ENCODE measurements at regions not wholly inside any gene's neighbourhood (a gene's known extent, or its start where the extent isn't known, plus 50 kb on each side); places are given as distances from the start of the nearest gene placed in this dataset.

GRCh38 chr18:60277855-60278480 lies 94.6 kb downstream of the MC4R start:
- Histone ChIP-seq H3K4me3 (ENCODE audit: low read depth in 1 of 2, low read length in 1 of 2) (no peak overlapping the region), H3K9me3 (no peaks in the 10 kb centered on the region), H3K4me1 (ENCODE audit: control insufficient read depth in 1 of 2, insufficient read depth in 1 of 2, low read depth in 1 of 2, low read length in 1 of 2) (no peaks in the 10 kb centered on the region), H3K27me3 (no peaks in the 10 kb centered on the region), H3K27ac (no peak overlapping the region), H3K36me3 (no peaks in the 10 kb centered on the region)
- TF ChIP-seq CTCF (IDR thresholded peaks at IDR 0.05), result no peak

GRCh38 chr18:60267391-60268058 lies 105.0 kb downstream of the MC4R start:
- Histone ChIP-seq H3K36me3 (no peaks in the 10 kb centered on the region), H3K4me3 (ENCODE audit: low read depth in 1 of 2, low read length in 1 of 2) (no peak overlapping the region), H3K9me3 (no peaks in the 10 kb centered on the region), H3K27ac (no peak overlapping the region), H3K4me1 (ENCODE audit: control insufficient read depth in 1 of 2, insufficient read depth in 1 of 2, low read depth in 1 of 2, low read length in 1 of 2) (no peaks in the 10 kb centered on the region), H3K27me3 (no peaks in the 10 kb centered on the region)
- no peak for TF ChIP-seq CTCF (IDR thresholded peaks at IDR 0.05)

- Histone ChIP-seq H3K4me3 (ENCODE audit: low read depth in 1 of 2, low read length in 1 of 2) (no peak overlapping the region), H3K27ac (no peak overlapping the region), H3K9me3 (no peaks in the 10 kb centered on the region), H3K27me3 (no peaks in the 10 kb centered on the region), H3K4me1 (ENCODE audit: control insufficient read depth in 1 of 2, insufficient read depth in 1 of 2, low read depth in 1 of 2, low read length in 1 of 2) (no peaks in the 10 kb centered on the region), H3K36me3 (no peaks in the 10 kb centered on the region)
- TF ChIP-seq CTCF (IDR thresholded peaks at IDR 0.05), result no peak
Observed at GRCh38 chr18:60266558-60266957, 106.0 kb downstream of the MC4R start.

GRCh38 chr18:60259052-60259681 lies 113.4 kb downstream of the MC4R start:
- Histone ChIP-seq H3K9me3 (no peaks in the 10 kb centered on the region), H3K36me3 (no peaks in the 10 kb centered on the region), H3K27me3 (no peaks in the 10 kb centered on the region), H3K27ac (no peak overlapping the region), H3K4me1 (ENCODE audit: control insufficient read depth in 1 of 2, insufficient read depth in 1 of 2, low read depth in 1 of 2, low read length in 1 of 2) (no peaks in the 10 kb centered on the region), H3K4me3 (ENCODE audit: low read depth in 1 of 2, low read length in 1 of 2) (no peak overlapping the region)
- no peak for TF ChIP-seq CTCF (IDR thresholded peaks at IDR 0.05)

- no peaks in the 10 kb centered on the region for H3K9me3 ChIP-seq
- no peak for TF ChIP-seq CTCF (IDR thresholded peaks at IDR 0.05)
Observed at GRCh38 chr18:60249388-60249787, 123.2 kb downstream of the MC4R start.

More at GRCh38 chr18:60249388-60249787, 123.2 kb downstream of the MC4R start:
- H3K36me3 ChIP-seq, result no peaks in the 10 kb centered on the region
- H3K27ac ChIP-seq, result no peak overlapping the region
- no peak overlapping the region for H3K4me3 ChIP-seq (ENCODE audit: low read depth in 1 of 2, low read length in 1 of 2)
- H3K27me3 ChIP-seq, result no peaks in the 10 kb centered on the region
- no peaks in the 10 kb centered on the region for H3K4me1 ChIP-seq (ENCODE audit: control insufficient read depth in 1 of 2, insufficient read depth in 1 of 2, low read depth in 1 of 2, low read length in 1 of 2)

All from neutrophil (primary cell).